Smooth muscle cell (in vitro differentiated cells): ENCODE measurements at regions not wholly inside any gene's neighbourhood (a gene's known extent, or its start where the extent isn't known, plus 50 kb on each side); places are given as distances from the start of the nearest gene placed in this dataset.

ENCODE experiments used
- DNase-seq: peaks from one replicate; lab custom pipeline; 2025; ENCODE audit not compliant: unreplicated experiment; lab: John Stamatoyannopoulos, UW
- H2AFZ ChIP-seq: fragments of 200-600 bp; sonication (generic); 2 replicates; pipeline ENCODE4 v1.6.0; 2016; ENCODE audit warnings: antibody characterized with exemption, low read depth, mild to moderate bottlenecking
- H3F3A ChIP-seq: fragments of 200-600 bp; sonication (generic); 2 replicates; pipeline ENCODE4 v1.6.0; 2017; ENCODE audit warnings: antibody characterized with exemption, low read depth
- H3K27ac ChIP-seq: fragments of 200-600 bp; sonication (generic); 2 replicates; pipeline ENCODE4 v1.5.1; 2016; ENCODE audit warnings: low read depth, mild to moderate bottlenecking
- H3K27me3 ChIP-seq: fragments of 200-600 bp; sonication (generic); 2 replicates; pipeline ENCODE4 v1.6.1; 2016; ENCODE audit warnings: low read depth, mild to moderate bottlenecking
- H3K36me3 ChIP-seq: fragments of 200-600 bp; sonication (generic); 2 replicates; pipeline ENCODE4 v1.5.1; 2016; ENCODE audit warnings: low read depth
- H3K4me1 ChIP-seq: fragments of 200-600 bp; sonication (generic); 2 replicates; pipeline ENCODE4 v1.5.1; 2016; ENCODE audit warnings: low read depth
- H3K4me2 ChIP-seq: fragments of 200-600 bp; sonication (generic); 2 replicates; pipeline ENCODE4 v1.6.0; 2016; ENCODE audit warnings: mild to moderate bottlenecking
- H3K4me3 ChIP-seq: fragments of 200-600 bp; sonication (generic); 2 replicates; pipeline ENCODE4 v1.5.1; 2016; ENCODE audit warnings: mild to moderate bottlenecking
- H3K79me2 ChIP-seq: fragments of 200-600 bp; sonication (generic); 2 replicates; pipeline ENCODE4 v1.6.0; 2016; ENCODE audit warnings: low read depth, mild to moderate bottlenecking
- H3K9ac ChIP-seq: fragments of 200-600 bp; sonication (generic); 2 replicates; pipeline ENCODE4 v1.6.0; 2016; ENCODE audit warnings: low read depth
- H3K9me3 ChIP-seq: fragments of 200-600 bp; sonication (generic); replicated peaks from 2 replicates; pipeline ENCODE4 v1.5.1; 2016; ENCODE audit warnings: low read depth
- H4K20me1 ChIP-seq: fragments of 200-600 bp; sonication (generic); 2 replicates; pipeline ENCODE4 v1.6.0; 2016; ENCODE audit warnings: low read depth
- WGBS: methylation state at CpG from one replicate; pipeline ENCODE4 v1.1.7; 2016; ENCODE audit warnings: low lambda C conversion rate; 5-methylcytosine and 5-hydroxymethylcytosine counted together
- TF ChIP-seq, protein P1 (sequence below): fragments of 200-600 bp; sonication (generic); IDR thresholded peaks from 2 replicates; pipeline ENCODE4 v1.5.1; 2017; ENCODE audit warnings: borderline replicate concordance, mild to moderate bottlenecking, antibody characterized with exemption; ENCODE audit not compliant: insufficient read depth, poor library complexity, severe bottlenecking

DNA sequence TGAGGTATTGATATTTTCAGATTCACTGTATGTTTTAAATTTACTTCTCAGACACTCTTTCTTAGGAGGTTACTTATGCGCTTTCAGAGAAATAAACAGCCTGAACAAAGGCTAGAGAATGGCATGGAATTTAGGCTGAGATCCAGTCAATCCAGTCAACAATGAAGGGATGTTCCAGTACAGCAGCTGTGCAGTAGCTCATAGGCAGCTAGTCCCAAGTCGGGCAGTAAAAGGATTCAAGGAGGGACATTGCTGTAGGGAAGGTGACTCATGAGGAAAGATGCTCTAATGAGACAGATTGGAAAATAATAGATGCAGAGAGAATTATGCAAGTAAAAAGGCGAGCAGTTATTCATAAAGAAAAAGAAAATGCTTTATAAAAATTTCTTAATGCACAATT, 397.9 kb upstream of the RGPD4 start:
- WGBS, result 84% methylated on average over 3 of the region's 3 CpGs
- Histone ChIP-seq H3K4me2 (no peak overlapping the region), H3K27me3 (no peaks in the 10 kb centered on the region), H3K4me1 (no peaks in the 10 kb centered on the region), H3K36me3 (no peaks in the 10 kb centered on the region), H4K20me1 (no peaks in the 10 kb centered on the region), H3F3A (no peaks in the 10 kb centered on the region), H3K79me2 (no peaks in the 10 kb centered on the region), H3K27ac (no peak overlapping the region), H3K9ac (no peak overlapping the region), H3K9me3 (no peaks in the 10 kb centered on the region), H2AFZ (no peak overlapping the region), H3K4me3 (no peak overlapping the region)
- TF ChIP-seq, protein P1, sequence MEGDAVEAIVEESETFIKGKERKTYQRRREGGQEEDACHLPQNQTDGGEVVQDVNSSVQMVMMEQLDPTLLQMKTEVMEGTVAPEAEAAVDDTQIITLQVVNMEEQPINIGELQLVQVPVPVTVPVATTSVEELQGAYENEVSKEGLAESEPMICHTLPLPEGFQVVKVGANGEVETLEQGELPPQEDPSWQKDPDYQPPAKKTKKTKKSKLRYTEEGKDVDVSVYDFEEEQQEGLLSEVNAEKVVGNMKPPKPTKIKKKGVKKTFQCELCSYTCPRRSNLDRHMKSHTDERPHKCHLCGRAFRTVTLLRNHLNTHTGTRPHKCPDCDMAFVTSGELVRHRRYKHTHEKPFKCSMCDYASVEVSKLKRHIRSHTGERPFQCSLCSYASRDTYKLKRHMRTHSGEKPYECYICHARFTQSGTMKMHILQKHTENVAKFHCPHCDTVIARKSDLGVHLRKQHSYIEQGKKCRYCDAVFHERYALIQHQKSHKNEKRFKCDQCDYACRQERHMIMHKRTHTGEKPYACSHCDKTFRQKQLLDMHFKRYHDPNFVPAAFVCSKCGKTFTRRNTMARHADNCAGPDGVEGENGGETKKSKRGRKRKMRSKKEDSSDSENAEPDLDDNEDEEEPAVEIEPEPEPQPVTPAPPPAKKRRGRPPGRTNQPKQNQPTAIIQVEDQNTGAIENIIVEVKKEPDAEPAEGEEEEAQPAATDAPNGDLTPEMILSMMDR, result no peak
- no peak for DNase-seq

GRCh38 chr2:107430006-107430405, 396.7 kb upstream of the RGPD4 start:
- no peaks in the 10 kb centered on the region for H3K4me1 ChIP-seq
- H4K20me1 ChIP-seq, result no peaks in the 10 kb centered on the region
- H3K27me3 ChIP-seq, result no peaks in the 10 kb centered on the region
- no peak overlapping the region for H3K4me2 ChIP-seq
- no peak overlapping the region for H3K4me3 ChIP-seq
- no peaks in the 10 kb centered on the region for H3K36me3 ChIP-seq
- H3K9ac ChIP-seq, result no peak overlapping the region
- no peaks in the 10 kb centered on the region for H3K9me3 ChIP-seq
- no peak overlapping the region for H3K27ac ChIP-seq
- TF ChIP-seq, protein P1, result no peak
- H3K79me2 ChIP-seq, result no peaks in the 10 kb centered on the region
- 89% methylated on average over 1 of the region's 1 CpG for WGBS
- no peaks in the 10 kb centered on the region for H3F3A ChIP-seq
- DNase-seq, result no peak
- no peak overlapping the region for H2AFZ ChIP-seq

GRCh38 chr2:107430596-107431266, 396.0 kb upstream of the RGPD4 start:
- no peak overlapping the region for H3K4me2 ChIP-seq

GRCh38 chr2:107436281-107436680, 390.4 kb upstream of the RGPD4 start:
- Histone ChIP-seq H2AFZ (no peak overlapping the region), H3K27me3 (no peaks in the 10 kb centered on the region), H3K36me3 (no peaks in the 10 kb centered on the region), H3K4me3 (no peak overlapping the region), H3K9me3 (no peaks in the 10 kb centered on the region), H3K27ac (no peak overlapping the region), H3K4me2 (no peak overlapping the region), H4K20me1 (no peaks in the 10 kb centered on the region), H3F3A (no peaks in the 10 kb centered on the region), H3K4me1 (no peaks in the 10 kb centered on the region), H3K79me2 (no peaks in the 10 kb centered on the region), H3K9ac (no peak overlapping the region)
- TF ChIP-seq, protein P1, result no peak
- no peak for DNase-seq

More at GRCh38 chr2:107430596-107431266, 396.0 kb upstream of the RGPD4 start:
- no peaks in the 10 kb centered on the region for H3K36me3 ChIP-seq
- no peak overlapping the region for H2AFZ ChIP-seq
- no peaks in the 10 kb centered on the region for H3K27me3 ChIP-seq
- no peaks in the 10 kb centered on the region for H3K79me2 ChIP-seq
- 81% methylated on average over 10 of the region's 10 CpGs for WGBS
- DNase-seq, result no peak
- H3K27ac ChIP-seq, result no peak overlapping the region
- TF ChIP-seq, protein P1, result no peak
- H3K9ac ChIP-seq, result no peak overlapping the region
- H3K9me3 ChIP-seq, result no peaks in the 10 kb centered on the region
- no peaks in the 10 kb centered on the region for H3K4me1 ChIP-seq
- H4K20me1 ChIP-seq, result no peaks in the 10 kb centered on the region
- H3K4me3 ChIP-seq, result no peak overlapping the region
- H3F3A ChIP-seq, result no peaks in the 10 kb centered on the region
